IMR-90 (cell line): ENCODE measurements at regions not wholly inside any gene's neighbourhood (a gene's known extent, or its start where the extent isn't known, plus 50 kb on each side); places are given as distances from the start of the nearest gene placed in this dataset.

Experiments
- ATAC-seq: fragments of 200-7000 bp; cut with Tn5 transposase; 2 replicates; pipeline ENCODE4 v1.9.1; 2020; ENCODE audit warnings: low read depth, mild to moderate bottlenecking, moderate library complexity
- BruUV-seq: library from RNA; stranded (reverse); fragments of 400-500 nt; replicated peaks from 2 replicates; lab custom pipeline; 2021; lab: Mats Ljungman, UMichigan
- CTCF ChIA-PET: fragments of 300-600 bp; formaldehyde crosslinking; extraction: SDS; loops from one replicate; lab custom pipeline; 2021; ENCODE audit warnings: antibody characterized with exemption; lab: Yijun Ruan, JAX
- POLR2A ChIA-PET: fragments of 300-600 bp; sonication (Branson Sonifier 250); formaldehyde crosslinking; loops from one replicate; lab custom pipeline; 2022; ENCODE audit warnings: antibody characterized with exemption; ENCODE audit not compliant: unreplicated experiment; lab: Charles Lee
- DNase-seq: peaks from one replicate; pipeline ENCODE4 v3.0.0; 2013
- H2AFZ ChIP-seq: replicated peaks from 2 replicates; pipeline ENCODE3; 2013; ENCODE audit warnings: low read length, mild to moderate bottlenecking; ENCODE audit not compliant: poor library complexity
- H2AK5ac ChIP-seq: 2 replicates; pipeline ENCODE4 v1.6.1; 2013; ENCODE audit warnings: low read depth, low read length, inconsistent platforms
- H2AK9ac ChIP-seq: replicated peaks from 2 replicates; pipeline ENCODE3; 2013; ENCODE audit warnings: mild to moderate bottlenecking, low read depth, low read length, moderate library complexity; ENCODE audit not compliant: poor library complexity
- H2BK120ac ChIP-seq: 2 replicates; pipeline ENCODE4 v1.6.1; 2013; ENCODE audit warnings: low read depth, low read length, inconsistent platforms
- H2BK15ac ChIP-seq: 3 replicates; pipeline ENCODE4 v1.6.1; 2013; ENCODE audit warnings: low read depth, low read length, inconsistent platforms
- H2BK20ac ChIP-seq: 2 replicates; pipeline ENCODE4 v1.6.1; 2013; ENCODE audit warnings: low read depth, mild to moderate bottlenecking, inconsistent platforms, low read length, moderate library complexity
- H2BK5ac ChIP-seq: 2 replicates; pipeline ENCODE4 v1.6.1; 2013; ENCODE audit warnings: mild to moderate bottlenecking, low read depth, low read length, inconsistent platforms; ENCODE audit not compliant: poor library complexity, severe bottlenecking
- H3K14ac ChIP-seq: replicated peaks from 2 replicates; pipeline ENCODE4 v1.6.1; 2013; ENCODE audit warnings: low read depth, low read length, inconsistent platforms
- H3K18ac ChIP-seq: 2 replicates; pipeline ENCODE4 v1.6.1; 2013; ENCODE audit warnings: low read depth, low read length, control low read depth
- H3K23ac ChIP-seq: 2 replicates; pipeline ENCODE4 v1.6.1; 2013; ENCODE audit warnings: low read depth, low read length, inconsistent platforms
- H3K27ac ChIP-seq: 2 replicates; pipeline ENCODE4 v1.5.1; 2013; ENCODE audit warnings: mild to moderate bottlenecking, control low read depth, low read length; ENCODE audit not compliant: insufficient read depth
- H3K27me3 ChIP-seq: 2 replicates; pipeline ENCODE4 v1.6.1; 2013; ENCODE audit warnings: low read length; ENCODE audit not compliant: control insufficient read depth, insufficient read depth
- H3K36me3 ChIP-seq: 2 replicates; pipeline ENCODE4 v1.6.1; 2013; ENCODE audit warnings: low read length, mixed read lengths; ENCODE audit not compliant: control insufficient read depth, insufficient read depth
- H3K4ac ChIP-seq: 2 replicates; pipeline ENCODE4 v1.6.1; 2013; ENCODE audit warnings: low read depth, low read length, inconsistent platforms
- H3K4me1 ChIP-seq: 2 replicates; pipeline ENCODE4 v1.6.1; 2013; ENCODE audit warnings: low read length, mixed read lengths; ENCODE audit not compliant: control insufficient read depth, insufficient read depth
- H3K4me2 ChIP-seq: 2 replicates; pipeline ENCODE4 v1.6.1; 2013; ENCODE audit warnings: low read depth, mild to moderate bottlenecking, control low read depth, low read length, moderate library complexity
- H3K4me3 ChIP-seq: 2 replicates; pipeline ENCODE4 v1.5.1; 2013; ENCODE audit warnings: low read depth, mild to moderate bottlenecking, control low read depth, low read length, moderate library complexity; ENCODE audit not compliant: insufficient read depth
- H3K56ac ChIP-seq: 2 replicates; pipeline ENCODE4 v1.6.1; 2013; ENCODE audit warnings: low read length, inconsistent platforms; ENCODE audit not compliant: insufficient read depth; ENCODE audit errors: extremely low read depth
- H3K79me1 ChIP-seq, 2 experiments: 2 replicates each; pipeline ENCODE4 v1.6.1; 2013; ENCODE audit warnings: low read length in 2 of 2, inconsistent platforms in 1 of 2, low read depth in 1 of 2
- H3K9ac ChIP-seq: 2 replicates; pipeline ENCODE4 v1.6.1; 2013; ENCODE audit warnings: low read depth, low read length, control low read depth
- H3K9me1 ChIP-seq: 2 replicates; pipeline ENCODE4 v1.6.1; 2013; ENCODE audit warnings: low read length, inconsistent platforms; ENCODE audit not compliant: insufficient read depth
- H3K9me3 ChIP-seq: 2 replicates; pipeline ENCODE4 v1.6.1; 2013; ENCODE audit warnings: low read length; ENCODE audit not compliant: control insufficient read depth, insufficient read depth
- H4K20me1 ChIP-seq: 2 replicates; pipeline ENCODE4 v1.6.1; 2013; ENCODE audit warnings: low read length, inconsistent platforms; ENCODE audit not compliant: insufficient read depth
- H4K5ac ChIP-seq: 2 replicates; pipeline ENCODE4 v1.6.1; 2013; ENCODE audit warnings: mild to moderate bottlenecking, low read depth, low read length, control low read depth
- H4K8ac ChIP-seq, 2 experiments: 2 replicates each; pipeline ENCODE4 v1.6.1; 2013; ENCODE audit warnings: low read depth in 2 of 2, low read length in 2 of 2, control low read depth in 1 of 2, inconsistent platforms in 1 of 2
- H4K91ac ChIP-seq: 2 replicates; pipeline ENCODE4 v1.6.1; 2013; ENCODE audit warnings: low read depth, low read length, inconsistent platforms; ENCODE audit not compliant: insufficient read depth
- BHLHE40 ChIP-seq: fragments of 150-350 bp; IDR thresholded peaks from 2 replicates; pipeline ENCODE4 v1.6.1; 2016; ENCODE audit warnings: mild to moderate bottlenecking, low read depth, low read length
- CEBPB ChIP-seq: IDR thresholded peaks from 2 replicates; pipeline ENCODE4 v1.6.1; 2012; ENCODE audit warnings: low read depth, low read length, improper control_type of control experiment
- CHD1 ChIP-seq: IDR thresholded peaks from 2 replicates; pipeline ENCODE4 v1.6.1; 2012; ENCODE audit warnings: low read depth, low read length, improper control_type of control experiment
- CTCF ChIP-seq: conservative IDR thresholded peaks from 2 replicates; pipeline ENCODE4 v1.5.1; 2012; ENCODE audit warnings: mild to moderate bottlenecking, low read depth, low read length, improper control_type of control experiment
- ELK1 ChIP-seq: fragments of 150-350 bp; IDR thresholded peaks from 2 replicates; pipeline ENCODE4 v1.6.1; 2016; ENCODE audit warnings: low read depth, mild to moderate bottlenecking, low read length, moderate library complexity, borderline replicate concordance
- FOS ChIP-seq: fragments of 150-350 bp; IDR thresholded peaks from 2 replicates; pipeline ENCODE4 v1.6.1; 2016; ENCODE audit warnings: low read depth, low read length
- MAZ ChIP-seq: IDR thresholded peaks from 2 replicates; pipeline ENCODE4 v1.6.1; 2012; ENCODE audit warnings: low read depth, mild to moderate bottlenecking, low read length, improper control_type of control experiment, moderate library complexity, borderline replicate concordance
- NFE2L2 ChIP-seq: fragments of 150-350 bp; IDR thresholded peaks from 2 replicates; pipeline ENCODE4 v1.6.1; 2016; ENCODE audit warnings: low read depth, mild to moderate bottlenecking, low read length
- POLR2A ChIP-seq: IDR thresholded peaks from 2 replicates; pipeline ENCODE4 v1.6.1; 2012; ENCODE audit warnings: mild to moderate bottlenecking, low read depth, low read length
- RAD21 ChIP-seq: IDR thresholded peaks from 2 replicates; pipeline ENCODE4 v1.6.1; 2012; ENCODE audit warnings: low read length, improper control_type of control experiment
- RCOR1 ChIP-seq: IDR thresholded peaks from 2 replicates; pipeline ENCODE4 v1.6.1; 2012; ENCODE audit warnings: mild to moderate bottlenecking, low read length, improper control_type of control experiment; ENCODE audit not compliant: insufficient replicate concordance
- RFX5 ChIP-seq: IDR thresholded peaks from 2 replicates; pipeline ENCODE4 v1.8.0; 2012; ENCODE audit warnings: low read depth, mild to moderate bottlenecking, low read length, moderate library complexity
- SMC3 ChIP-seq: fragments of 150-350 bp; IDR thresholded peaks from 2 replicates; pipeline ENCODE4 v1.6.1; 2016; ENCODE audit warnings: low read depth, mild to moderate bottlenecking, antibody characterized with exemption, low read length, moderate library complexity
- USF2 ChIP-seq: fragments of 150-350 bp; IDR thresholded peaks from 2 replicates; pipeline ENCODE4 v1.6.1; 2017; ENCODE audit warnings: mild to moderate bottlenecking, antibody characterized with exemption, low read length, low read depth
- WGBS, 2 experiments: methylation state at CpG; one replicate each; pipeline versions ENCODE4 v1.1.5 to v1.1.7; 2013; ENCODE audit warnings: missing lambda C conversion rate in 2 of 2; ENCODE audit not compliant: insufficient read length in 1 of 2; ENCODE audit errors: extremely low coverage in 2 of 2; 5-methylcytosine and 5-hydroxymethylcytosine counted together
- dilution Hi-C: fragments of 300-500 bp; cut with HindIII; formaldehyde crosslinking; loops from one replicate; pipeline ENCODE4 v1.14.3; 2018; ENCODE audit warnings: low sequenced_read_pairs; ENCODE audit not compliant: unreplicated experiment
- in situ Hi-C: fragments of 300-500 bp; cut with MboI; formaldehyde crosslinking; loops from 3 replicates; pipeline ENCODE4 v1.14.3; 2019; ENCODE audit warnings: low sequenced_read_pairs, inconsistent platforms, mixed read lengths
- intact Hi-C: fragments of 100-400 bp; cut with micrococcal nuclease; formaldehyde crosslinking; loops from 2 replicates; pipeline ENCODE4 v1.10.0; 2022

- dilution Hi-C loops (no loop called here), intact Hi-C loops (no loop called here), in situ Hi-C loops (no loop called here)
- Histone ChIP-seq H4K8ac (no peak overlapping the region), H3K9me3 (peaks cover 6% of the 10 kb centered on the region; the same call in 1 of the 2 replicates), H4K91ac (no peak overlapping the region), H3K4me1 (no peaks in the 10 kb centered on the region), H2BK120ac (no peak overlapping the region), H2BK5ac (no peak overlapping the region), H3K36me3 (no peaks in the 10 kb centered on the region), H2BK15ac (no peak overlapping the region), H2AFZ (no peak overlapping the region), H3K4me3 (no peak overlapping the region), H3K56ac (no peak overlapping the region), H2AK9ac (no peak overlapping the region), H2BK20ac (no peak overlapping the region), H4K5ac (no peak overlapping the region), H3K23ac (no peak overlapping the region), H3K18ac (no peak overlapping the region), H3K9ac (no peak overlapping the region), H3K27me3 (no peaks in the 10 kb centered on the region), H4K20me1 (no peaks in the 10 kb centered on the region), H3K27ac (no peak overlapping the region), H3K4ac (no peak overlapping the region), H3K79me1 (no peaks in the 10 kb centered on the region), H3K9me1 (no peaks in the 10 kb centered on the region), H2AK5ac (no peak overlapping the region), H3K14ac (no peak overlapping the region), H3K4me2 (no peak overlapping the region)
- no peak for ATAC-seq
- WGBS, 2 experiments = 60% methylated on average over 1 of the region's 2 CpGs; no CpG with 5 or more reads in 1 of the 2 experiments
- ChIA-PET CTCF (no interaction called here), POLR2A (no interaction called here)
- no TSS peak for BruUV-seq
- TF ChIP-seq USF2 (no peak), POLR2A (no peak), MAZ (no peak), SMC3 (no peak), RCOR1 (no peak), BHLHE40 (no peak), ELK1 (no peak), CEBPB (no peak), NFE2L2 (no peak), CTCF (no peak), FOS (no peak), RFX5 (no peak), CHD1 (no peak), RAD21 (no peak)
- DNase-seq = no peak
Observed at GRCh38 chr16:76791151-76791550, 399.8 kb upstream of the MON1B start.
